Activated CD4-positive, alpha-beta T cell treated with anti-CD3 and anti-CD28 coated beads for 4 hours (primary cell): ENCODE measurements at regions not wholly inside any gene's neighbourhood (a gene's known extent, or its start where the extent isn't known, plus 50 kb on each side); places are given as distances from the start of the nearest gene placed in this dataset.

Experiments used
- DNase-seq, 2 donors: peaks; one replicate each; pipeline ENCODE4 v3.0.0-alpha.2; 2020

- DNase-seq: no peak
These were observed 69.0 kb upstream of the DLGAP1 start for GRCh38 chr18:4524096-4524495.

- no peak for DNase-seq
These were observed 56.1 kb upstream of the DLGAP1 start for GRCh38 chr18:4511166-4511565.

DNA sequence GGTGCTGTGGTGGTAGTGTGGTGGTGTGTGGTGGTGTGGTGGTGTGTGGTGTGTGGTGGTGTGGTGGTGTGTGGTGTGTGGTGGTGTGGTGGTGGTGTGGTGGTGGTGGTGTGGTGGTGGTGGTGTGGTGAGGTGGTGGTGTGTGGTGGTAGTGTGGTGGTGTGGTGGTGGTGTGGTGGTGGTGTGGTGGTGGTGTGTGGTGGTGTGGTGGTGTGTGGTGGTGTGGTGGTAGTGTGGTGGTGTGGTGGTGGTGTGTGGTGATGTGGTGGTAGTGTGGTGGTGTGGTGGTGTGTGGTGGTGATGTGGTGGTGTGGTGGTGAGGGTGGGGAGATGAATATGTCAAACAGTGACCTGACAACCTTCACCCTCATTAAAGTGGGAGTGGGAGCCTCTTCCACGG, 55.6 kb upstream of the DLGAP1 start:
- DNase-seq: peak in 1 of 2 donors; percentile 3

DNA sequence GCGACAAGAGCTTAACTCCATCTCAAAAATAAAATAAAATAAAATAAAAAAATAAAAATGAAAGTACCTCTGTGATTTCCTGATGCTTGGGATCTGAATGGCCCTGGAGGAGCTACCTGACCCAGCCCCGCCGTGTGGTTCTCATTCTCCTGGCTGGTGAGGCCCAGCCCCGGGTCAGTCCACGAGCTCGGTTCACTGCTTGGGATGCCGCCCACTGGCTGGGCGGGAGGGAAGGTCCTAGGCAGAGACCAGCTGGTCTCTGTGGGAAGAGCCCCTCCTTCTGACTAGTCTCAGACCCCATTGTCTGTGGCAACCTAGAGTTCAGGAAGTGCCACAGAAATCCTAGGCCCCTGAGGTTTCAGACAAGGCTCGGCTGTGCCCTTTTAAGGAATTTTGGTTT, 55.1 kb upstream of the DLGAP1 start:
- no peak for DNase-seq
